ENCODE measurements at regions not wholly inside any gene's neighbourhood (a gene's known extent, or its start where the extent isn't known, plus 50 kb on each side); places are given as distances from the start of the nearest gene placed in this dataset.

- TF ChIP-seq POLR2AphosphoS5 (IDR thresholded peaks at IDR 0.05) (no peak), POLR2A (IDR thresholded peaks at IDR 0.05) (no peak), CTCF (IDR thresholded peaks at IDR 0.05) (no peak)
Observed at GRCh38 chr6:170464524-170464979, 88.6 kb downstream of the PSMB1 start.

All from transverse colon (tissue), 4 donors.